ENCODE measurements at regions not wholly inside any gene's neighbourhood (a gene's known extent, or its start where the extent isn't known, plus 50 kb on each side); places are given as distances from the start of the nearest gene placed in this dataset.

GRCh38 chr1:219781491-219781890, 146.9 kb downstream of the SLC30A10 start:
- H3K36me3 ChIP-seq (ENCODE audit: control insufficient read depth, insufficient read depth, low read length), result no peaks in the 10 kb centered on the region
- no peaks in the 10 kb centered on the region for H3K4me1 ChIP-seq (ENCODE audit: control insufficient read depth, insufficient read depth, low read length)
- H3K9me3 ChIP-seq (ENCODE audit: control insufficient read depth, insufficient read depth, low read length), result no peaks in the 10 kb centered on the region
- H3K27me3 ChIP-seq (ENCODE audit: control insufficient read depth, insufficient read depth, low read length), result no peaks in the 10 kb centered on the region
- no peak for DNase-seq (ENCODE audit: low read depth in 4 of 6, low spot score in 6 of 6)
- H3K4me3 ChIP-seq (ENCODE audit: low read depth, low read length), result no peak overlapping the region
- H3K27ac ChIP-seq (ENCODE audit: low read depth, low read length), result no peak overlapping the region

GRCh38 chr1:219778793-219779369, 149.5 kb downstream of the SLC30A10 start:
- DNase-seq (ENCODE audit: low read depth in 4 of 6, low spot score in 6 of 6), result no peak
- no peaks in the 10 kb centered on the region for H3K9me3 ChIP-seq (ENCODE audit: control insufficient read depth, insufficient read depth, low read length)
- no peaks in the 10 kb centered on the region for H3K27me3 ChIP-seq (ENCODE audit: control insufficient read depth, insufficient read depth, low read length)
- WGBS (ENCODE audit: insufficient coverage), result 100% methylated on average over 1 of the region's 4 CpGs
- H3K27ac ChIP-seq (ENCODE audit: low read depth, low read length), result no peak overlapping the region
- H3K4me3 ChIP-seq (ENCODE audit: low read depth, low read length), result no peak overlapping the region
- H3K36me3 ChIP-seq (ENCODE audit: control insufficient read depth, insufficient read depth, low read length), result no peaks in the 10 kb centered on the region
- H3K4me1 ChIP-seq (ENCODE audit: control insufficient read depth, insufficient read depth, low read length), result no peaks in the 10 kb centered on the region

GRCh38 chr1:219778110-219778509, 150.2 kb downstream of the SLC30A10 start:
- no peak for DNase-seq (ENCODE audit: low read depth in 4 of 6, low spot score in 6 of 6)
- Histone ChIP-seq H3K36me3 (ENCODE audit: control insufficient read depth, insufficient read depth, low read length) (no peaks in the 10 kb centered on the region), H3K27me3 (ENCODE audit: control insufficient read depth, insufficient read depth, low read length) (no peaks in the 10 kb centered on the region), H3K9me3 (ENCODE audit: control insufficient read depth, insufficient read depth, low read length) (no peaks in the 10 kb centered on the region), H3K27ac (ENCODE audit: low read depth, low read length) (no peak overlapping the region), H3K4me3 (ENCODE audit: low read depth, low read length) (no peak overlapping the region), H3K4me1 (ENCODE audit: control insufficient read depth, insufficient read depth, low read length) (no peaks in the 10 kb centered on the region)
- WGBS (ENCODE audit: insufficient coverage), result no CpG with 5 or more reads among the region's 3 CpGs

GRCh38 chr1:219774386-219774785, 154.0 kb downstream of the SLC30A10 start:
- no peaks in the 10 kb centered on the region for H3K4me1 ChIP-seq (ENCODE audit: control insufficient read depth, insufficient read depth, low read length)
- no peak overlapping the region for H3K4me3 ChIP-seq (ENCODE audit: low read depth, low read length)
- DNase-seq (ENCODE audit: low read depth in 4 of 6, low spot score in 6 of 6), result no peak
- no peaks in the 10 kb centered on the region for H3K9me3 ChIP-seq (ENCODE audit: control insufficient read depth, insufficient read depth, low read length)
- no peak overlapping the region for H3K27ac ChIP-seq (ENCODE audit: low read depth, low read length)
- H3K27me3 ChIP-seq (ENCODE audit: control insufficient read depth, insufficient read depth, low read length), result no peaks in the 10 kb centered on the region
- whole genome bisulfite sequencing (ENCODE audit: insufficient coverage), result 100% methylated on average over 1 of the region's 2 CpGs
- H3K36me3 ChIP-seq (ENCODE audit: control insufficient read depth, insufficient read depth, low read length), result no peaks in the 10 kb centered on the region

- no peaks in the 10 kb centered on the region for H3K4me1 ChIP-seq (ENCODE audit: control insufficient read depth, insufficient read depth, low read length)
- H3K36me3 ChIP-seq (ENCODE audit: control insufficient read depth, insufficient read depth, low read length), result no peaks in the 10 kb centered on the region
- H3K27me3 ChIP-seq (ENCODE audit: control insufficient read depth, insufficient read depth, low read length), result no peaks in the 10 kb centered on the region
- H3K4me3 ChIP-seq (ENCODE audit: low read depth, low read length), result no peak overlapping the region
- 90% methylated on average over 3 of the region's 3 CpGs for WGBS (ENCODE audit: insufficient coverage)
- no peaks in the 10 kb centered on the region for H3K9me3 ChIP-seq (ENCODE audit: control insufficient read depth, insufficient read depth, low read length)
- no peak for DNase-seq (ENCODE audit: low read depth in 4 of 6, low spot score in 6 of 6)
- H3K27ac ChIP-seq (ENCODE audit: low read depth, low read length), result no peak overlapping the region
Measured at GRCh38 chr1:219773775-219774174, 154.6 kb downstream of the SLC30A10 start.

- no peaks in the 10 kb centered on the region for H3K36me3 ChIP-seq (ENCODE audit: control insufficient read depth, insufficient read depth, low read length)
Measured at GRCh38 chr1:219773110-219773509, 155.2 kb downstream of the SLC30A10 start.

GRCh38 chr1:219772265-219773036, 155.9 kb downstream of the SLC30A10 start:
- H3K36me3 ChIP-seq (ENCODE audit: control insufficient read depth, insufficient read depth, low read length), result no peaks in the 10 kb centered on the region
- WGBS (ENCODE audit: insufficient coverage), result 71% methylated on average over 1 of the region's 4 CpGs
- H3K4me1 ChIP-seq (ENCODE audit: control insufficient read depth, insufficient read depth, low read length), result no peaks in the 10 kb centered on the region
- no peaks in the 10 kb centered on the region for H3K9me3 ChIP-seq (ENCODE audit: control insufficient read depth, insufficient read depth, low read length)
- DNase-seq (ENCODE audit: low read depth in 4 of 6, low spot score in 6 of 6), result no peak
- H3K27me3 ChIP-seq (ENCODE audit: control insufficient read depth, insufficient read depth, low read length), result no peaks in the 10 kb centered on the region
- no peak overlapping the region for H3K4me3 ChIP-seq (ENCODE audit: low read depth, low read length)
- no peak overlapping the region for H3K27ac ChIP-seq (ENCODE audit: low read depth, low read length)

More at GRCh38 chr1:219773110-219773509, 155.2 kb downstream of the SLC30A10 start:
- H3K4me1 ChIP-seq (ENCODE audit: control insufficient read depth, insufficient read depth, low read length), result no peaks in the 10 kb centered on the region
- no peak overlapping the region for H3K27ac ChIP-seq (ENCODE audit: low read depth, low read length)
- no peak overlapping the region for H3K4me3 ChIP-seq (ENCODE audit: low read depth, low read length)
- no peaks in the 10 kb centered on the region for H3K9me3 ChIP-seq (ENCODE audit: control insufficient read depth, insufficient read depth, low read length)
- H3K27me3 ChIP-seq (ENCODE audit: control insufficient read depth, insufficient read depth, low read length), result no peaks in the 10 kb centered on the region
- no peak for DNase-seq (ENCODE audit: low read depth in 4 of 6, low spot score in 6 of 6)
- 44% methylated on average over 1 of the region's 1 CpG for WGBS (ENCODE audit: insufficient coverage)

GRCh38 chr1:219771080-219771479, 157.3 kb downstream of the SLC30A10 start:
- no peaks in the 10 kb centered on the region for H3K9me3 ChIP-seq (ENCODE audit: control insufficient read depth, insufficient read depth, low read length)
- H3K4me1 ChIP-seq (ENCODE audit: control insufficient read depth, insufficient read depth, low read length), result no peaks in the 10 kb centered on the region
- no peak overlapping the region for H3K27ac ChIP-seq (ENCODE audit: low read depth, low read length)
- DNase-seq (ENCODE audit: low read depth in 4 of 6, low spot score in 6 of 6), result peak in 1 of 6 donors; percentile 43
- H3K27me3 ChIP-seq (ENCODE audit: control insufficient read depth, insufficient read depth, low read length), result no peaks in the 10 kb centered on the region
- no peak overlapping the region for H3K4me3 ChIP-seq (ENCODE audit: low read depth, low read length)
- H3K36me3 ChIP-seq (ENCODE audit: control insufficient read depth, insufficient read depth, low read length), result no peaks in the 10 kb centered on the region
- WGBS (ENCODE audit: insufficient coverage), result 28% methylated on average over 3 of the region's 3 CpGs

GRCh38 chr1:219763321-219763720, 150.4 kb upstream of the ZC3H11B start:
- no peaks in the 10 kb centered on the region for H3K27me3 ChIP-seq (ENCODE audit: control insufficient read depth, insufficient read depth, low read length)
- no peak for DNase-seq (ENCODE audit: low read depth in 4 of 6, low spot score in 6 of 6)
- H3K4me1 ChIP-seq (ENCODE audit: control insufficient read depth, insufficient read depth, low read length), result no peaks in the 10 kb centered on the region
- no peaks in the 10 kb centered on the region for H3K36me3 ChIP-seq (ENCODE audit: control insufficient read depth, insufficient read depth, low read length)
- H3K4me3 ChIP-seq (ENCODE audit: low read depth, low read length), result no peak overlapping the region
- no peak overlapping the region for H3K27ac ChIP-seq (ENCODE audit: low read depth, low read length)
- WGBS (ENCODE audit: insufficient coverage), result no CpG with 5 or more reads among the region's 2 CpGs
- no peaks in the 10 kb centered on the region for H3K9me3 ChIP-seq (ENCODE audit: control insufficient read depth, insufficient read depth, low read length)

GRCh38 chr1:219761208-219761860, 148.4 kb upstream of the ZC3H11B start:
- no peak overlapping the region for H3K4me3 ChIP-seq (ENCODE audit: low read depth, low read length)
- WGBS (ENCODE audit: insufficient coverage), result 50% methylated on average over 1 of the region's 3 CpGs
- H3K27ac ChIP-seq (ENCODE audit: low read depth, low read length), result no peak overlapping the region
- H3K27me3 ChIP-seq (ENCODE audit: control insufficient read depth, insufficient read depth, low read length), result no peaks in the 10 kb centered on the region
- H3K9me3 ChIP-seq (ENCODE audit: control insufficient read depth, insufficient read depth, low read length), result no peaks in the 10 kb centered on the region
- H3K4me1 ChIP-seq (ENCODE audit: control insufficient read depth, insufficient read depth, low read length), result peaks cover 4% of the 10 kb centered on the region
- no peaks in the 10 kb centered on the region for H3K36me3 ChIP-seq (ENCODE audit: control insufficient read depth, insufficient read depth, low read length)
- DNase-seq (ENCODE audit: low read depth in 4 of 6, low spot score in 6 of 6), result no peak
